Mesendoderm (in vitro differentiated cells): ENCODE measurements at regions not wholly inside any gene's neighbourhood (a gene's known extent, or its start where the extent isn't known, plus 50 kb on each side); places are given as distances from the start of the nearest gene placed in this dataset.

Experiments used
- DNase-seq: peaks from one replicate; pipeline ENCODE4 v3.0.0; 2013
- H2AK5ac ChIP-seq: 2 replicates; pipeline ENCODE4 v1.6.1; 2013; ENCODE audit warnings: low read length, inconsistent platforms
- H2BK120ac ChIP-seq: 2 replicates; pipeline ENCODE4 v1.6.1; 2013; ENCODE audit warnings: low read depth, mild to moderate bottlenecking, low read length, moderate library complexity, mixed read lengths
- H2BK15ac ChIP-seq: replicated peaks from 2 replicates; pipeline ENCODE4 v1.6.1; 2013; ENCODE audit warnings: low read depth, mild to moderate bottlenecking, moderate library complexity
- H2BK5ac ChIP-seq: 2 replicates; pipeline ENCODE4 v1.6.1; 2013; ENCODE audit warnings: low read length, inconsistent platforms
- H3K18ac ChIP-seq: 2 replicates; pipeline ENCODE4 v1.6.1; 2013; ENCODE audit warnings: mild to moderate bottlenecking, low read length, mixed read lengths
- H3K23ac ChIP-seq: one replicate; pipeline ENCODE4 v1.6.1; 2013; ENCODE audit warnings: low read length
- H3K27ac ChIP-seq: 2 replicates; pipeline ENCODE4 v1.5.1; 2013; ENCODE audit warnings: low read depth, mild to moderate bottlenecking, inconsistent platforms, low read length, moderate library complexity
- H3K27me3 ChIP-seq: 2 replicates; pipeline ENCODE4 v1.6.1; 2013; ENCODE audit warnings: low read length, control low read depth, mild to moderate bottlenecking, inconsistent platforms; ENCODE audit not compliant: insufficient read depth, poor library complexity
- H3K36me3 ChIP-seq: 2 replicates; pipeline ENCODE4 v1.6.1; 2013; ENCODE audit warnings: low read length, inconsistent platforms; ENCODE audit not compliant: control insufficient read depth, insufficient read depth
- H3K4ac ChIP-seq: one replicate; pipeline ENCODE4 v1.6.1; 2013; ENCODE audit warnings: low read depth, mild to moderate bottlenecking, low read length, moderate library complexity
- H3K4me1 ChIP-seq: 2 replicates; pipeline ENCODE4 v1.6.1; 2013; ENCODE audit warnings: low read depth, low read length, inconsistent platforms; ENCODE audit not compliant: control insufficient read depth
- H3K4me2 ChIP-seq: 2 replicates; pipeline ENCODE4 v1.6.1; 2013; ENCODE audit warnings: low read length
- H3K4me3 ChIP-seq: 2 replicates; pipeline ENCODE4 v1.5.1; 2013; ENCODE audit warnings: mild to moderate bottlenecking, low read length
- H3K56ac ChIP-seq: one replicate; pipeline ENCODE4 v1.6.1; 2013; ENCODE audit warnings: low read length
- H3K79me1 ChIP-seq: 2 replicates; pipeline ENCODE4 v1.6.1; 2013; ENCODE audit warnings: low read length, inconsistent platforms
- H3K79me2 ChIP-seq: 2 replicates; pipeline ENCODE4 v1.6.1; 2013; ENCODE audit warnings: mild to moderate bottlenecking, low read length; ENCODE audit not compliant: control insufficient read depth, insufficient read depth
- H3K9ac ChIP-seq: 2 replicates; pipeline ENCODE4 v1.6.1; 2013; ENCODE audit warnings: low read length, inconsistent platforms
- H4K5ac ChIP-seq: one replicate; pipeline ENCODE4 v1.6.1; 2013; ENCODE audit warnings: low read length
- H4K8ac ChIP-seq: one replicate; pipeline ENCODE4 v1.6.1; 2013; ENCODE audit warnings: low read depth, mild to moderate bottlenecking, control low read depth, low read length, moderate library complexity
- whole genome bisulfite sequencing: extraction: QIAGEN DNeasy Blood & Tissue Kit; methylation state at CpG from one replicate; pipeline ENCODE4 v1.1.7; 2013; ENCODE audit warnings: low lambda C conversion rate, missing lambda C conversion rate; ENCODE audit not compliant: insufficient coverage; ENCODE audit errors: extremely low coverage; 5-methylcytosine and 5-hydroxymethylcytosine counted together

GRCh38 chr14:30445011-30445793 lies 113.8 kb upstream of the G2E3 start:
- no CpG with 5 or more reads among the region's 6 CpGs for WGBS
- Histone ChIP-seq H3K36me3 (no peaks in the 10 kb centered on the region), H3K56ac (no peak overlapping the region), H3K79me1 (no peaks in the 10 kb centered on the region), H4K5ac (no peak overlapping the region), H3K4me2 (no peak overlapping the region), H2BK15ac (no peak overlapping the region), H3K79me2 (no peaks in the 10 kb centered on the region), H3K18ac (no peak overlapping the region), H3K4me1 (no peaks in the 10 kb centered on the region), H3K4ac (no peak overlapping the region), H3K23ac (no peak overlapping the region), H2BK5ac (no peak overlapping the region), H2AK5ac (no peak overlapping the region), H3K4me3 (no peak overlapping the region), H3K9ac (no peak overlapping the region), H3K27ac (no peak overlapping the region), H4K8ac (no peak overlapping the region), H2BK120ac (no peak overlapping the region), H3K27me3 (no peaks in the 10 kb centered on the region)
- DNase-seq: no peak

GRCh38 chr14:30445852-30446251 lies 113.1 kb upstream of the G2E3 start:
- no peak overlapping the region for H2BK120ac ChIP-seq
- H2BK15ac ChIP-seq: no peak overlapping the region
- H2AK5ac ChIP-seq: no peak overlapping the region
- no peaks in the 10 kb centered on the region for H3K36me3 ChIP-seq
- H3K4me3 ChIP-seq: no peak overlapping the region
- H3K79me1 ChIP-seq: no peaks in the 10 kb centered on the region
- DNase-seq: no peak
- no peak overlapping the region for H3K56ac ChIP-seq
- H2BK5ac ChIP-seq: no peak overlapping the region
- H3K9ac ChIP-seq: no peak overlapping the region
- no peaks in the 10 kb centered on the region for H3K27me3 ChIP-seq
- no peak overlapping the region for H3K27ac ChIP-seq
- H4K5ac ChIP-seq: no peak overlapping the region
- WGBS: no CpG with 5 or more reads among the region's 6 CpGs
- no peaks in the 10 kb centered on the region for H3K79me2 ChIP-seq
- H3K4ac ChIP-seq: no peak overlapping the region
- H3K4me2 ChIP-seq: no peak overlapping the region
- H4K8ac ChIP-seq: no peak overlapping the region
- H3K18ac ChIP-seq: no peak overlapping the region
- no peak overlapping the region for H3K23ac ChIP-seq
- no peaks in the 10 kb centered on the region for H3K4me1 ChIP-seq

GRCh38 chr14:30450631-30451545 lies 108.1 kb upstream of the G2E3 start:
- Histone ChIP-seq H3K18ac (no peak overlapping the region), H2BK5ac (no peak overlapping the region), H3K56ac (no peak overlapping the region), H2AK5ac (no peak overlapping the region), H2BK120ac (no peak overlapping the region), H4K8ac (no peak overlapping the region), H3K4me1 (no peaks in the 10 kb centered on the region), H3K23ac (no peak overlapping the region), H4K5ac (no peak overlapping the region), H3K4me3 (no peak overlapping the region), H3K79me2 (no peaks in the 10 kb centered on the region), H3K27ac (no peak overlapping the region), H3K4ac (no peak overlapping the region), H2BK15ac (no peak overlapping the region), H3K27me3 (no peaks in the 10 kb centered on the region), H3K4me2 (no peak overlapping the region), H3K36me3 (no peaks in the 10 kb centered on the region), H3K9ac (no peak overlapping the region), H3K79me1 (no peaks in the 10 kb centered on the region)
- no CpG with 5 or more reads among the region's 8 CpGs for WGBS
- DNase-seq: no peak

GRCh38 chr14:30456296-30456695 lies 102.7 kb upstream of the G2E3 start:
- DNase-seq: no peak
- no peaks in the 10 kb centered on the region for H3K79me1 ChIP-seq
- no CpG with 5 or more reads among the region's 2 CpGs for WGBS

GRCh38 chr14:30462358-30462757 lies 96.6 kb upstream of the G2E3 start:
- no peak overlapping the region for H4K5ac ChIP-seq
- no peaks in the 10 kb centered on the region for H3K4me1 ChIP-seq
- H3K27ac ChIP-seq: no peak overlapping the region
- no peak overlapping the region for H3K4ac ChIP-seq
- H3K56ac ChIP-seq: no peak overlapping the region
- no peak overlapping the region for H3K9ac ChIP-seq
- H3K18ac ChIP-seq: no peak overlapping the region
- WGBS: no CpG with 5 or more reads among the region's 3 CpGs
- H3K79me2 ChIP-seq: no peaks in the 10 kb centered on the region
- no peaks in the 10 kb centered on the region for H3K27me3 ChIP-seq
- H2BK5ac ChIP-seq: no peak overlapping the region
- no peak overlapping the region for H2BK15ac ChIP-seq
- no peaks in the 10 kb centered on the region for H3K79me1 ChIP-seq
- H3K36me3 ChIP-seq: no peaks in the 10 kb centered on the region
- H3K4me3 ChIP-seq: no peak overlapping the region
- no peak overlapping the region for H3K4me2 ChIP-seq
- no peak overlapping the region for H2BK120ac ChIP-seq
- no peak overlapping the region for H3K23ac ChIP-seq
- H2AK5ac ChIP-seq: no peak overlapping the region
- no peak overlapping the region for H4K8ac ChIP-seq
- no peak for DNase-seq

More at GRCh38 chr14:30456296-30456695, 102.7 kb upstream of the G2E3 start:
- Histone ChIP-seq H3K4me1 (no peaks in the 10 kb centered on the region), H3K23ac (no peak overlapping the region), H2AK5ac (no peak overlapping the region), H3K9ac (no peak overlapping the region), H3K4me2 (no peak overlapping the region), H2BK5ac (no peak overlapping the region), H3K4ac (no peak overlapping the region), H3K36me3 (no peaks in the 10 kb centered on the region), H2BK15ac (no peak overlapping the region), H3K27me3 (no peaks in the 10 kb centered on the region), H3K18ac (no peak overlapping the region), H4K5ac (no peak overlapping the region), H3K27ac (no peak overlapping the region), H3K56ac (no peak overlapping the region), H3K79me2 (no peaks in the 10 kb centered on the region), H2BK120ac (no peak overlapping the region), H4K8ac (no peak overlapping the region), H3K4me3 (no peak overlapping the region)
